Panc1 (cell line): ENCODE measurements at regions not wholly inside any gene's neighbourhood (a gene's known extent, or its start where the extent isn't known, plus 50 kb on each side); places are given as distances from the start of the nearest gene placed in this dataset.

Experiments
- ATAC-seq: fragments of 200-7000 bp; cut with Tn5 transposase; 2 replicates; pipeline ENCODE4 v1.9.1; 2020; ENCODE audit warnings: mild to moderate bottlenecking, moderate library complexity
- BruUV-seq: library from RNA; stranded (reverse); fragments of 400-500 nt; replicated peaks from 2 replicates; lab custom pipeline; 2021; lab: Mats Ljungman, UMichigan
- CTCF ChIA-PET: fragments of 300-600 bp; sonication (Branson Sonifier 250); formaldehyde crosslinking; loops from one replicate; lab custom pipeline; 2022; ENCODE audit warnings: antibody characterized with exemption; lab: Charles Lee
- POLR2A ChIA-PET: fragments of 300-600 bp; sonication (Branson Sonifier 250); formaldehyde crosslinking; loops from one replicate; lab custom pipeline; 2022; ENCODE audit warnings: antibody characterized with exemption; lab: Charles Lee
- DNase-seq: peaks from one replicate; pipeline ENCODE4 v3.0.0-alpha.2; 2010; ENCODE audit warnings: low read depth, low spot score
- H3K27ac ChIP-seq: 2 replicates; pipeline ENCODE4 v1.5.1; 2011; ENCODE audit warnings: mild to moderate bottlenecking, low read length, inconsistent platforms
- H3K27me3 ChIP-seq: fragments of 200-500 bp; sonication (Bioruptor generic); 2 replicates; pipeline ENCODE4 v1.6.0; 2014; ENCODE audit warnings: low read length, inconsistent platforms; ENCODE audit not compliant: control insufficient read depth, insufficient read depth
- H3K36me3 ChIP-seq: fragments of 200-500 bp; sonication (Bioruptor generic); 2 replicates; pipeline ENCODE4 v1.5.1; 2014; ENCODE audit warnings: inconsistent platforms, mild to moderate bottlenecking, low read length, moderate library complexity; ENCODE audit not compliant: control insufficient read depth, insufficient read depth
- H3K4me1 ChIP-seq: 2 replicates; pipeline ENCODE4 v1.5.1; 2011; ENCODE audit warnings: inconsistent platforms, mild to moderate bottlenecking, low read length, moderate library complexity; ENCODE audit not compliant: control insufficient read depth, insufficient read depth
- H3K4me3 ChIP-seq, 2 experiments: 2 replicates each; pipeline ENCODE4 v1.5.1; 2011 to 2012; ENCODE audit warnings: low read depth in 2 of 2, low read length in 2 of 2, mild to moderate bottlenecking in 2 of 2, inconsistent platforms in 1 of 2, moderate library complexity in 1 of 2
- H3K9me3 ChIP-seq: fragments of 200-500 bp; sonication (Bioruptor generic); 2 replicates; pipeline ENCODE4 v1.5.1; 2014; ENCODE audit warnings: low read depth, mild to moderate bottlenecking, inconsistent platforms, low read length, moderate library complexity; ENCODE audit not compliant: control insufficient read depth, insufficient read depth
- POLR2AphosphoS5 ChIP-seq: IDR thresholded peaks from 2 replicates; pipeline ENCODE4 v1.6.1; 2012; ENCODE audit warnings: mild to moderate bottlenecking, low read depth, low read length, moderate library complexity
- SIN3A ChIP-seq: IDR thresholded peaks from 2 replicates; pipeline ENCODE4 v1.6.1; 2012; ENCODE audit warnings: low read depth, mild to moderate bottlenecking, low read length, moderate library complexity, borderline replicate concordance; ENCODE audit not compliant: insufficient read depth
- TCF7L2 ChIP-seq: IDR thresholded peaks from 2 replicates; pipeline ENCODE4 v1.6.1; 2011; ENCODE audit warnings: mild to moderate bottlenecking, low read depth, low read length, inconsistent platforms
- in situ Hi-C: cut with HindIII; loops from 2 replicates; pipeline ENCODE4 v1.10.0; 2016; ENCODE audit warnings: low sequenced_read_pairs, low pct_unique_long_range_greater_than_20kb
- intact Hi-C: fragments of 100-400 bp; cut with micrococcal nuclease; formaldehyde crosslinking; loops from one replicate; pipeline ENCODE4 v1.10.0; 2022; ENCODE audit not compliant: unreplicated experiment
- TF ChIP-seq, protein P1 (sequence below): fragments of 450-650 bp; IDR thresholded peaks from 2 replicates; pipeline ENCODE4 v1.5.1; 2017; ENCODE audit warnings: mild to moderate bottlenecking
- TF ChIP-seq, protein P2 (sequence below), 2 experiments: IDR thresholded peaks; 2 replicates each; pipeline ENCODE4 v1.6.1; 2011 to 2012; ENCODE audit warnings: low read depth in 2 of 2, control low read depth in 1 of 2, low read length in 1 of 2, mild to moderate bottlenecking in 1 of 2, moderate library complexity in 1 of 2; ENCODE audit not compliant: insufficient read depth in 1 of 2

DNA sequence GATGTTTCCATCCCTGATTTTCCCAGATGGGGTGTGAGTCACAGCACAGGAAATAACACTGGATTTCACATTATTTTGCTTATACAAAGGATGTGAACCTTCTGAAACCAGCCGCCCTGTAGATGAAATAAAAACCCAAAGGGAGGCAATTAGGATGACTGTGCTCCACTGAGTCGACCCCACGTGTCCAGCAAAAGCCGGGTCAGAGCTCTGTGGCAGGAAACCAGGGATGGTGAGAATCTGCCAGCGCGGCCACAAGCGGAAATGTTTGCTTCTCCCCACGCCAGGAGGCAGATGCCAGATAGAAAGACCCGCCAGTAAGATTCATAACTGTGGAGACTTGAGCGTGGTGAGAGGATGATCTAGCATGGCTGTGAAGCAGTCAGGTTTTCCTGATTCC, 764.4 kb downstream of the LIG4 start:
- in situ Hi-C loops (no loop called here), intact Hi-C loops (no loop called here)
- ATAC-seq: no peak
- no peak overlapping the region for H3K4me3 ChIP-seq
- no peaks in the 10 kb centered on the region for H3K9me3 ChIP-seq
- ChIA-PET POLR2A (no interaction called here), CTCF (no interaction called here)
- no peak for TF ChIP-seq TCF7L2
- TF ChIP-seq, protein P1, sequence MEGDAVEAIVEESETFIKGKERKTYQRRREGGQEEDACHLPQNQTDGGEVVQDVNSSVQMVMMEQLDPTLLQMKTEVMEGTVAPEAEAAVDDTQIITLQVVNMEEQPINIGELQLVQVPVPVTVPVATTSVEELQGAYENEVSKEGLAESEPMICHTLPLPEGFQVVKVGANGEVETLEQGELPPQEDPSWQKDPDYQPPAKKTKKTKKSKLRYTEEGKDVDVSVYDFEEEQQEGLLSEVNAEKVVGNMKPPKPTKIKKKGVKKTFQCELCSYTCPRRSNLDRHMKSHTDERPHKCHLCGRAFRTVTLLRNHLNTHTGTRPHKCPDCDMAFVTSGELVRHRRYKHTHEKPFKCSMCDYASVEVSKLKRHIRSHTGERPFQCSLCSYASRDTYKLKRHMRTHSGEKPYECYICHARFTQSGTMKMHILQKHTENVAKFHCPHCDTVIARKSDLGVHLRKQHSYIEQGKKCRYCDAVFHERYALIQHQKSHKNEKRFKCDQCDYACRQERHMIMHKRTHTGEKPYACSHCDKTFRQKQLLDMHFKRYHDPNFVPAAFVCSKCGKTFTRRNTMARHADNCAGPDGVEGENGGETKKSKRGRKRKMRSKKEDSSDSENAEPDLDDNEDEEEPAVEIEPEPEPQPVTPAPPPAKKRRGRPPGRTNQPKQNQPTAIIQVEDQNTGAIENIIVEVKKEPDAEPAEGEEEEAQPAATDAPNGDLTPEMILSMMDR: no peak
- TF ChIP-seq POLR2AphosphoS5: no peak
- TF ChIP-seq, protein P2, sequence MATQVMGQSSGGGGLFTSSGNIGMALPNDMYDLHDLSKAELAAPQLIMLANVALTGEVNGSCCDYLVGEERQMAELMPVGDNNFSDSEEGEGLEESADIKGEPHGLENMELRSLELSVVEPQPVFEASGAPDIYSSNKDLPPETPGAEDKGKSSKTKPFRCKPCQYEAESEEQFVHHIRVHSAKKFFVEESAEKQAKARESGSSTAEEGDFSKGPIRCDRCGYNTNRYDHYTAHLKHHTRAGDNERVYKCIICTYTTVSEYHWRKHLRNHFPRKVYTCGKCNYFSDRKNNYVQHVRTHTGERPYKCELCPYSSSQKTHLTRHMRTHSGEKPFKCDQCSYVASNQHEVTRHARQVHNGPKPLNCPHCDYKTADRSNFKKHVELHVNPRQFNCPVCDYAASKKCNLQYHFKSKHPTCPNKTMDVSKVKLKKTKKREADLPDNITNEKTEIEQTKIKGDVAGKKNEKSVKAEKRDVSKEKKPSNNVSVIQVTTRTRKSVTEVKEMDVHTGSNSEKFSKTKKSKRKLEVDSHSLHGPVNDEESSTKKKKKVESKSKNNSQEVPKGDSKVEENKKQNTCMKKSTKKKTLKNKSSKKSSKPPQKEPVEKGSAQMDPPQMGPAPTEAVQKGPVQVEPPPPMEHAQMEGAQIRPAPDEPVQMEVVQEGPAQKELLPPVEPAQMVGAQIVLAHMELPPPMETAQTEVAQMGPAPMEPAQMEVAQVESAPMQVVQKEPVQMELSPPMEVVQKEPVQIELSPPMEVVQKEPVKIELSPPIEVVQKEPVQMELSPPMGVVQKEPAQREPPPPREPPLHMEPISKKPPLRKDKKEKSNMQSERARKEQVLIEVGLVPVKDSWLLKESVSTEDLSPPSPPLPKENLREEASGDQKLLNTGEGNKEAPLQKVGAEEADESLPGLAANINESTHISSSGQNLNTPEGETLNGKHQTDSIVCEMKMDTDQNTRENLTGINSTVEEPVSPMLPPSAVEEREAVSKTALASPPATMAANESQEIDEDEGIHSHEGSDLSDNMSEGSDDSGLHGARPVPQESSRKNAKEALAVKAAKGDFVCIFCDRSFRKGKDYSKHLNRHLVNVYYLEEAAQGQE (IDR thresholded peaks at IDR 0.05; ENCODE audit: insufficient read depth in 1 of 2, low read depth in 2 of 2, low read length in 1 of 2): no peak
- TF ChIP-seq SIN3A: no peak
- no TSS peak for BruUV-seq
- no peak overlapping the region for H3K27ac ChIP-seq
- H3K4me1 ChIP-seq: no peaks in the 10 kb centered on the region
- no peaks in the 10 kb centered on the region for H3K27me3 ChIP-seq
- H3K36me3 ChIP-seq: no peaks in the 10 kb centered on the region
- no peak for DNase-seq

DNA sequence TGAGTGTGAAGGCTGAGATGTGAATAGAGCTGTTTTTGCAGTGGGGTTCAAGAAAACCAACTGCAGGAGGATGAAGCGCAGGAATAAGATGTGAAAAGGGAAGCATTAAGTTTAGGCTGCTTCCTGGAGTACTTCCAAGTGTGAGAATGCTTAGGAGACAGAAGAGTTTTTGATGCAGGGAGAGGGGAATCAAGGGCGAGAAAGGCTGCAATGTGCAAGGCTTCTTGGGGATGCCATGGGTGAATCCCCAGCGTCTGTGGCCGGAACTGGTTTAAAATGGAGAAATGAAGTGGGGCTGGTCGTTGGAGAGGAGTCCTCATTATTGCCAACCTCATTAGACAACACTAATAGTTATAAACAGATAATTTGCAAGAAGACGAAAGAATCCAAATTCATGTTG, 764.9 kb downstream of the LIG4 start:
- Histone ChIP-seq H3K4me1 (no peaks in the 10 kb centered on the region), H3K27me3 (no peaks in the 10 kb centered on the region), H3K9me3 (no peaks in the 10 kb centered on the region), H3K4me3 (no peak overlapping the region), H3K36me3 (no peaks in the 10 kb centered on the region), H3K27ac (no peak overlapping the region)
- in situ Hi-C loops (no loop called here), intact Hi-C loops (no loop called here)
- TF ChIP-seq, protein P1: no peak
- TF ChIP-seq, protein P2 (IDR thresholded peaks at IDR 0.05; ENCODE audit: insufficient read depth in 1 of 2, low read depth in 2 of 2, low read length in 1 of 2): no peak
- TF ChIP-seq SIN3A (no peak), TCF7L2 (no peak), POLR2AphosphoS5 (no peak)
- BruUV-seq: no TSS peak
- DNase-seq (no peak), ATAC-seq (no peak)
- POLR2A ChIA-PET: no interaction called here
- CTCF ChIA-PET: no interaction called here
